OCI-LY1 (cell line): ENCODE measurements at regions not wholly inside any gene's neighbourhood (a gene's known extent, or its start where the extent isn't known, plus 50 kb on each side); places are given as distances from the start of the nearest gene placed in this dataset.

Source experiments
- H2AFZ ChIP-seq: fragments of 200-600 bp; sonication (generic), shearing (Covaris generic); 2 replicates; pipeline ENCODE4 v1.6.0; 2014; ENCODE audit warnings: antibody characterized with exemption, mild to moderate bottlenecking, low read length
- H3F3A ChIP-seq: fragments of 200-600 bp; sonication (generic), shearing (Covaris generic); 2 replicates; pipeline ENCODE4 v1.6.0; 2014; ENCODE audit warnings: mild to moderate bottlenecking, antibody characterized with exemption, low read length, moderate library complexity; ENCODE audit not compliant: insufficient read depth
- H3K27ac ChIP-seq: fragments of 200-600 bp; sonication (generic); 2 replicates; pipeline ENCODE4 v1.5.1; 2014; ENCODE audit warnings: low read length, mixed run types, mild to moderate bottlenecking, low read depth; ENCODE audit not compliant: poor library complexity, severe bottlenecking
- H3K27me3 ChIP-seq: fragments of 200-600 bp; sonication (generic); 2 replicates; pipeline ENCODE4 v1.6.0; 2014; ENCODE audit warnings: antibody characterized with exemption, mild to moderate bottlenecking, low read length, moderate library complexity; ENCODE audit not compliant: insufficient read depth
- H3K36me3 ChIP-seq: fragments of 200-600 bp; sonication (generic); 2 replicates; pipeline ENCODE4 v1.6.1; 2014; ENCODE audit warnings: mild to moderate bottlenecking, antibody characterized with exemption, low read length, moderate library complexity, mixed read lengths; ENCODE audit not compliant: insufficient read depth
- H3K4me1 ChIP-seq: fragments of 200-600 bp; sonication (generic); 2 replicates; pipeline ENCODE4 v1.5.1; 2014; ENCODE audit warnings: mild to moderate bottlenecking, low read length, moderate library complexity; ENCODE audit not compliant: insufficient read depth, severe bottlenecking
- H3K4me2 ChIP-seq: fragments of 200-600 bp; sonication (generic), shearing (Covaris generic); 2 replicates; pipeline ENCODE4 v1.6.1; 2014; ENCODE audit warnings: low read length
- H3K4me3 ChIP-seq: fragments of 200-600 bp; sonication (generic); 2 replicates; pipeline ENCODE4 v1.5.1; 2014; ENCODE audit warnings: low read length, low read depth, mild to moderate bottlenecking, mixed read lengths; ENCODE audit not compliant: poor library complexity, severe bottlenecking
- H3K79me2 ChIP-seq: fragments of 200-600 bp; shearing (Covaris generic); 2 replicates; pipeline ENCODE4 v1.6.1; 2016; ENCODE audit warnings: mixed run types, low read length, mixed read lengths; ENCODE audit not compliant: insufficient read depth
- H3K9ac ChIP-seq: fragments of 200-600 bp; sonication (generic), shearing (Covaris generic); 2 replicates; pipeline ENCODE4 v1.6.1; 2014; ENCODE audit warnings: mild to moderate bottlenecking, low read length, mixed read lengths
- H3K9me2 ChIP-seq: fragments of 200-600 bp; sonication (generic), shearing (Covaris generic); 2 replicates; pipeline ENCODE4 v1.6.1; 2014; ENCODE audit warnings: low read depth, mild to moderate bottlenecking, low read length, mixed read lengths
- H3K9me3 ChIP-seq: fragments of 200-600 bp; shearing (Covaris generic); 2 replicates; pipeline ENCODE4 v1.6.1; 2014; ENCODE audit warnings: low read length, mixed read lengths
- H4K20me1 ChIP-seq: fragments of 200-600 bp; sonication (generic), shearing (Covaris generic); 2 replicates; pipeline ENCODE4 v1.6.0; 2016; ENCODE audit warnings: mild to moderate bottlenecking, low read length; ENCODE audit not compliant: insufficient read depth
- CTCF ChIP-seq: fragments of 200-600 bp; sonication (generic), shearing (Covaris generic); IDR thresholded peaks from 2 replicates; pipeline ENCODE4 v1.5.1; 2017; ENCODE audit warnings: mild to moderate bottlenecking, antibody characterized with exemption, low read length, moderate library complexity, mixed read lengths
- EZH2 ChIP-seq: fragments of 200-600 bp; sonication (generic), shearing (Covaris generic); IDR thresholded peaks from 2 replicates; pipeline ENCODE4 v1.8.0; 2017; ENCODE audit warnings: borderline replicate concordance, mixed run types, mild to moderate bottlenecking, antibody characterized with exemption, low read length, moderate library complexity, mixed read lengths

DNA sequence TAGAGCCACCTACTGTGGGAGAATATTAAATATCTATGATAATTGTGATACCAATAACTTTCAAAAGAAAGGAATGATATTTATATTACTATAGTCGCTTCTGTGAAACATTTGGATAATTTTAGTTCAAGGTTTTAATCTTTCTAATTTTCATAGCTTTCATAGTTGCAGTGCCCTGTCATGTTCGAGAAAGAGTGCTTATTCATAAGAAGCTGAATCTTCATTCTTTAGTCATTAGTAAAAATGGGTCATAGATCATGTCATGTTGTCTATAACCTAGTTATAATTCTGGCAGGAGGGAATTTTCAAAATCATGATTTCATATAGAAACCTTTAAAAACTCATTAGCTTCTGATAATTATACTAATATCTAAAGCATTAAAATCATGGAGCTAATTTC lies 685.6 kb downstream of the CETN3 start:
- H3K9me3 ChIP-seq: no peaks in the 10 kb centered on the region
- no peaks in the 10 kb centered on the region for H3K27me3 ChIP-seq
- H3K36me3 ChIP-seq: no peaks in the 10 kb centered on the region
- no peak overlapping the region for H3K4me3 ChIP-seq
- no peak overlapping the region for H3K27ac ChIP-seq
- no peak overlapping the region for H3K4me2 ChIP-seq
- H3K79me2 ChIP-seq: no peaks in the 10 kb centered on the region
- H2AFZ ChIP-seq: no peak overlapping the region
- no peaks in the 10 kb centered on the region for H3F3A ChIP-seq
- H3K9ac ChIP-seq: no peak overlapping the region
- H3K4me1 ChIP-seq: peaks cover 11% of the 10 kb centered on the region
- no peaks in the 10 kb centered on the region for H4K20me1 ChIP-seq
- no peaks in the 10 kb centered on the region for H3K9me2 ChIP-seq
- TF ChIP-seq CTCF (no peak), EZH2 (no peak)

DNA sequence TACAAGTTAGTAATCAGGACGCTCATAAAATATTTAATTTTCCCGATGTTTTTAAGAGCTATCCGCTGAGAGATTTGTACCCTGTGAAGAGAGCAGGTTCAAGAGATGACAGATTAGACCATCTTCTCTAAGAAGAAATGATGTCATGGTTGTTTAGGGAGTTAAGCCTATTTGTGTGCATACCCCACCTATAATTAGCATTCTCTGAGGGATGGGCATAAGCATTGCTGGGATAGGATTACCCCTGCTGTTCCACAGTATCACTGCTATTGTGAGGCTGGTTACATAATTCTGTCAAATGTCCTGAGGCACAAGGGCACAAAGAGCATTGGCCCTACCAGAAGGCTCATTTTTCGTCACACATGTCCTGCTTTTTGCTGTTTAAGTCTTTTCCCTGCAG lies 687.0 kb downstream of the CETN3 start:
- Histone ChIP-seq H3K4me3 (no peak overlapping the region), H3K79me2 (no peaks in the 10 kb centered on the region), H3K9me2 (no peaks in the 10 kb centered on the region), H3K4me2 (no peak overlapping the region), H3K27me3 (no peaks in the 10 kb centered on the region), H3K9me3 (no peaks in the 10 kb centered on the region), H3F3A (no peaks in the 10 kb centered on the region), H2AFZ (no peak overlapping the region), H3K36me3 (no peaks in the 10 kb centered on the region), H3K27ac (no peak overlapping the region), H4K20me1 (no peaks in the 10 kb centered on the region), H3K4me1 (no peaks in the 10 kb centered on the region), H3K9ac (no peak overlapping the region)
- TF ChIP-seq CTCF (no peak), EZH2 (no peak)

DNA sequence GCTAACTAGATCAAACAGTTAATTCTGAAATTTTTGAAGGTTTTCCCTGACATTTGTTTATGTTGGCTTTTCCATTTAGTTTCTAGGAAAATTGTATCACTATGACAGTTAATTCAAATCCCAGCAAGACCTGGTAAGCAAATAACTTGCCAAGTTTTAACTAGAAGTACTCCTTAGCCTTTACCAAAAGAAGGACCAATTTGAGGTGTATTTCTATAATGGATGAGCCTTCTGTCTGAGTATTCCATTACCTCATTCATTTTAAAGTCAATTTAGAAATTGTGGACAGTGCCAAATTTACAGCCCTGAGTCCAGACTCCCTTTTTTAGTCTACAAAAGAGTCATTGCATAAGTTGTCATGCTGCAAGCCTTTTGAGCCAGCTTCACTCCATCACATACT lies 687.6 kb downstream of the CETN3 start:
- no peaks in the 10 kb centered on the region for H3K27me3 ChIP-seq
- no peaks in the 10 kb centered on the region for H4K20me1 ChIP-seq
- H3K4me1 ChIP-seq: no peaks in the 10 kb centered on the region
- no peaks in the 10 kb centered on the region for H3K9me2 ChIP-seq
- no peaks in the 10 kb centered on the region for H3F3A ChIP-seq
- no peak overlapping the region for H3K4me2 ChIP-seq
- no peaks in the 10 kb centered on the region for H3K36me3 ChIP-seq
- H3K27ac ChIP-seq: no peak overlapping the region
- no peak overlapping the region for H3K9ac ChIP-seq
- TF ChIP-seq CTCF (no peak), EZH2 (no peak)
- no peak overlapping the region for H3K4me3 ChIP-seq
- no peaks in the 10 kb centered on the region for H3K79me2 ChIP-seq
- H3K9me3 ChIP-seq: no peaks in the 10 kb centered on the region
- H2AFZ ChIP-seq: no peak overlapping the region
